ENCODE measurements at regions not wholly inside any gene's neighbourhood (a gene's known extent, or its start where the extent isn't known, plus 50 kb on each side); places are given as distances from the start of the nearest gene placed in this dataset.

DNA sequence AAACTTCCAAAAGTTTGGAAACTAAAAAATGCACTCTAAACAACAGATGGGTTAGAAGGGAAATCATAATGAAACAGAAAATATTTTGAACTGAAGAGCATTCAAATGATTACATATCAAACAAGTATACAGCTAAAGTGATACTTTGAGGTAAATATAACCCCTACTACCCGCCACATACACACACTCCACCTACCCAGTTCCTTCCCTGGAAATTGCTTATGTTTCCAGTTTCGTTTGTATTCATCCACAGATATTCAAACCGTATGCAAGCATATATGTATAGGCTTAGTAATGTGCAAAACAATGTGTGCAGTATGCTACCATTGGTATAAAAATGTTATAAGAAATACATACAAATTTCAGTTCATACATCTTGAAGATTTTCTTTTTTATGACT is 95.5 kb downstream of the SMIM20 start:
- in situ Hi-C loops (cut with MboI; ENCODE audit: low sequenced_read_pairs in 4 of 4): no loop called here
- Histone ChIP-seq H3K27ac (no peak overlapping the region), H3K27me3 (no peaks in the 10 kb centered on the region), H3K9me3 (no peaks in the 10 kb centered on the region), H3K4me1 (no peaks in the 10 kb centered on the region), H3K4me3 (peak overlapping the region in 1 of 4 donors; percentile 16), H3K36me3 (no peaks in the 10 kb centered on the region)
- DNase-seq (no peak), ATAC-seq (no peak)
- no peak for TF ChIP-seq POLR2A (IDR thresholded peaks at IDR 0.05)
- TF ChIP-seq, protein P1, sequence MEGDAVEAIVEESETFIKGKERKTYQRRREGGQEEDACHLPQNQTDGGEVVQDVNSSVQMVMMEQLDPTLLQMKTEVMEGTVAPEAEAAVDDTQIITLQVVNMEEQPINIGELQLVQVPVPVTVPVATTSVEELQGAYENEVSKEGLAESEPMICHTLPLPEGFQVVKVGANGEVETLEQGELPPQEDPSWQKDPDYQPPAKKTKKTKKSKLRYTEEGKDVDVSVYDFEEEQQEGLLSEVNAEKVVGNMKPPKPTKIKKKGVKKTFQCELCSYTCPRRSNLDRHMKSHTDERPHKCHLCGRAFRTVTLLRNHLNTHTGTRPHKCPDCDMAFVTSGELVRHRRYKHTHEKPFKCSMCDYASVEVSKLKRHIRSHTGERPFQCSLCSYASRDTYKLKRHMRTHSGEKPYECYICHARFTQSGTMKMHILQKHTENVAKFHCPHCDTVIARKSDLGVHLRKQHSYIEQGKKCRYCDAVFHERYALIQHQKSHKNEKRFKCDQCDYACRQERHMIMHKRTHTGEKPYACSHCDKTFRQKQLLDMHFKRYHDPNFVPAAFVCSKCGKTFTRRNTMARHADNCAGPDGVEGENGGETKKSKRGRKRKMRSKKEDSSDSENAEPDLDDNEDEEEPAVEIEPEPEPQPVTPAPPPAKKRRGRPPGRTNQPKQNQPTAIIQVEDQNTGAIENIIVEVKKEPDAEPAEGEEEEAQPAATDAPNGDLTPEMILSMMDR (IDR thresholded peaks at IDR 0.05 in 4 of 5, conservative IDR thresholded peaks at IDR 0.05 in 1 of 5): no peak
- intact Hi-C loops (cut with DNase I; ENCODE audit: low total_unique reads): no loop called here

DNA sequence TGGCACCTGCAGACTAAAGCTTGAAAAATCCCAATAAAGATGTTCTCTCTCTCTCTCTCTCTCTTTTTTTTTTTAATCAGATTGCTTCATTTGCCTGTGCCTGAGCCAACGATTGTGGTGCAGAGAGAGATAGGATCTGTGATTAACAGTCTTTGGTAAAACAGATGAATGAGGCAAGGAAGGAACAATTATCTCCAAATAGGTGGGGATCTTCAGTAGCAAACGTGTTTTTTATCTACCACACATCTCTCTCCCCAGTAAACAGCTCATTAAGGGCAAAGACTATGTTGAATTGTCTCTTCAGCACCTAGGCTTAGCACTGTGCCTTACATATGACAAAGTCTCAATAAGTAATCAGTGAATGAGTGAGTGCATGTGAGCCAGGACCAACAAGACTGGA is 96.3 kb downstream of the SMIM20 start:
- in situ Hi-C loops (cut with MboI; ENCODE audit: low sequenced_read_pairs in 4 of 4) (no loop called here), intact Hi-C loops (cut with DNase I; ENCODE audit: low total_unique reads) (no loop called here)
- Histone ChIP-seq H3K27me3 (no peaks in the 10 kb centered on the region), H3K4me1 (peaks cover 0 to 3% of the 10 kb centered on the region in 2 donors), H3K36me3 (no peaks in the 10 kb centered on the region), H3K9me3 (no peaks in the 10 kb centered on the region), H3K4me3 (no peak overlapping the region), H3K27ac (no peak overlapping the region)
- TF ChIP-seq POLR2A (IDR thresholded peaks at IDR 0.05): no peak
- TF ChIP-seq, protein P1 (IDR thresholded peaks at IDR 0.05 in 4 of 5, conservative IDR thresholded peaks at IDR 0.05 in 1 of 5): no peak
- DNase-seq: no peak
- ATAC-seq: no peak

DNA sequence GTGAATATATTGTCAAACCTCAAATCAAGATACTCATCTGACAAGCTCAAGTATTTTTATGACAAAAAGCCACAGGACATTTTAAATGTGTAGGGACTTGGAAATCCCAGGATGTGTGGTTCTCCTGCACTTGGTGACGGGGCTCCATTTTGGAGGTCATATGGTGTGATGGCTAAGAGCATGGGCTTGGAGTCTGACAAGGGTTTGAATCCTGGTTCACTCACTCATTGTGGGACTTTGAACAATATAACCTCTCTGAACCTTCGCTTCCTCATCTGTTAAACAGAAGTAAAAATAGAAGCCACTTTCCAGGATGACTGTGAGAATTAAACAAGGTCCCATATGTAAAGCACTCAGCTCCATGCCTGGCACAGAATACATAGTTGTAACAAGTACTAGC is 99.6 kb downstream of the SMIM20 start:
- no peak overlapping the region for H3K4me3 ChIP-seq
- DNase-seq: no peak
- H3K9me3 ChIP-seq: no peaks in the 10 kb centered on the region
- intact Hi-C loops (cut with DNase I; ENCODE audit: low total_unique reads): no loop called here
- ATAC-seq: no peak
- peaks cover 0 to 7% of the 10 kb centered on the region in 2 donors for H3K4me1 ChIP-seq
- no peaks in the 10 kb centered on the region for H3K36me3 ChIP-seq
- TF ChIP-seq, protein P1 (IDR thresholded peaks at IDR 0.05 in 4 of 5, conservative IDR thresholded peaks at IDR 0.05 in 1 of 5): no peak
- in situ Hi-C loops (cut with MboI; ENCODE audit: low sequenced_read_pairs in 4 of 4): no loop called here
- no peak overlapping the region for H3K27ac ChIP-seq
- H3K27me3 ChIP-seq: no peaks in the 10 kb centered on the region

GRCh38 chr4:26015133-26015651 is 101.2 kb downstream of the SMIM20 start:
- ATAC-seq (peak; percentile 66 to 73), DNase-seq (peak in 1 of 2 donors; percentile 51)
- intact Hi-C loops (cut with DNase I; ENCODE audit: low total_unique reads) (no loop called here), in situ Hi-C loops (cut with MboI; ENCODE audit: low sequenced_read_pairs in 4 of 4) (no loop called here)
- H3K27me3 ChIP-seq: no peaks in the 10 kb centered on the region
- no peak for TF ChIP-seq POLR2A (IDR thresholded peaks at IDR 0.05)
- H3K36me3 ChIP-seq: no peaks in the 10 kb centered on the region
- peaks cover 0 to 7% of the 10 kb centered on the region in 2 donors for H3K4me1 ChIP-seq
- H3K27ac ChIP-seq: no peak overlapping the region
- H3K9me3 ChIP-seq: no peaks in the 10 kb centered on the region
- H3K4me3 ChIP-seq: no peak overlapping the region

DNA sequence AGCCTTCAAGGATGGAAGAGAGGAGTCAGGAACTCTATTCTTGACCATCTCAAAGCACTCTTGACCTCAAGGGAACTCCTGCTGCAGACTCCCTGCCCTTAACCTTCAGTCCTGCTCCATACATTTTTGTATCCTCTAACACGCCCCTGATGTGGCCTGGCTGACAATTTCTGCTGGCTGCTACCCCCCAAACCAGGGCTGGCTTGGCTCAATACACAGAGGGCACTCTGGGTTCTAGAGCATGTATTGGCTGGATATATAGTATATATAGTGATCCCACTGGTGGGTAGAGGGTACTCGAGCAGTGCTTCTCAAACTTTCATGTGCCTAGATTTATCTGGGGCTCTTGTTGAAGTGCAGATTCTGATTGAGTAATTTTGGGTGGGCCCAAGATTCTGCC is 101.9 kb downstream of the SMIM20 start:
- Histone ChIP-seq H3K4me1 (peaks cover 0 to 7% of the 10 kb centered on the region in 2 donors), H3K27ac (no peak overlapping the region), H3K4me3 (no peak overlapping the region), H3K9me3 (no peaks in the 10 kb centered on the region), H3K27me3 (no peaks in the 10 kb centered on the region), H3K36me3 (no peaks in the 10 kb centered on the region)
- intact Hi-C loops (cut with DNase I; ENCODE audit: low total_unique reads): no loop called here
- no peak for ATAC-seq
- TF ChIP-seq, protein P1 (IDR thresholded peaks at IDR 0.05 in 4 of 5, conservative IDR thresholded peaks at IDR 0.05 in 1 of 5): no peak
- TF ChIP-seq POLR2A (IDR thresholded peaks at IDR 0.05): no peak
- in situ Hi-C loops (cut with MboI; ENCODE audit: low sequenced_read_pairs in 4 of 4): no loop called here
- DNase-seq: no peak
